ENCODE measurements at regions not wholly inside any gene's neighbourhood (a gene's known extent, or its start where the extent isn't known, plus 50 kb on each side); places are given as distances from the start of the nearest gene placed in this dataset.

GRCh38 chr7:52569151-52569550 is 466.3 kb upstream of the POM121L12 start:
- no peak for TF ChIP-seq CTCF (IDR thresholded peaks at IDR 0.05)
- TF ChIP-seq ZFX (IDR thresholded peaks at IDR 0.05; ENCODE audit: borderline replicate concordance): no peak

Measured in 22Rv1 (cell line).